ENCODE measurements at regions not wholly inside any gene's neighbourhood (a gene's known extent, or its start where the extent isn't known, plus 50 kb on each side); places are given as distances from the start of the nearest gene placed in this dataset.

DNA sequence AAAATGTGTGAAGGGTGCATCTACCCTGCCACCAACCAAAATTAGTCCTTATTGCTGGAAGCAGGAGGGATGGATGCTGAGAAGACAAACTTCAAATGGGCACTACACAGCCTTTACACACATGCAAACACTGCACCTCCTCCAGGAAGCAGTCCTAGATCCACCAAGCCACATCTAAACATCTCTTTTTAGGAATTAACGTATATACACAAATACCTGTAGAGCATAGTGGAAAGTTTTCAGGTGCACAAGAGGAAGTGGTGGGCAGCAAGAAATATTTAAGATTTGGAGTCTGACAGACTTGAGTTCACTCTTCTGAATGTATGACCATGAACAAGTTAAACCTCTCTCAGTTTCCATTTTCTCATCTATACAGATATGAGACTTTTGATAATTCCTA, 456.6 kb upstream of the PROK2 start:
- Histone ChIP-seq H3K27me3 (no peaks in the 10 kb centered on the region), H3K4me3 (no peak overlapping the region), H3K9me3 (no peaks in the 10 kb centered on the region), H3K36me3 (no peaks in the 10 kb centered on the region), H3K4me1 (peaks cover 0 to 53% (median 14%) of the 10 kb centered on the region in 3 donors), H3K27ac (no peak overlapping the region)
- 86 to 91% methylated on average over 1 of the region's 1 CpG for WGBS, 2 donors (ENCODE audit: low coverage in 1 of 2)
- TF ChIP-seq POLR2AphosphoS5 (IDR thresholded peaks at IDR 0.05) (no peak), CTCF (IDR thresholded peaks at IDR 0.05) (no peak), EP300 (IDR thresholded peaks at IDR 0.05) (no peak)
- ATAC-seq, result no peak

GRCh38 chr3:72240531-72240930, 455.6 kb upstream of the PROK2 start:
- no peak for ATAC-seq
- Histone ChIP-seq H3K36me3 (no peaks in the 10 kb centered on the region), H3K4me3 (no peak overlapping the region), H3K27me3 (no peaks in the 10 kb centered on the region), H3K9me3 (no peaks in the 10 kb centered on the region), H3K4me1 (peaks cover 0 to 43% (median 10%) of the 10 kb centered on the region in 3 donors), H3K27ac (no peak overlapping the region)
- no peak for TF ChIP-seq POLR2AphosphoS5 (IDR thresholded peaks at IDR 0.05)
- 84 to 86% methylated on average over 3 to 4 of the region's 4 CpGs for WGBS, 2 donors (ENCODE audit: low coverage in 1 of 2)

GRCh38 chr3:72238801-72239200, 453.9 kb upstream of the PROK2 start:
- ATAC-seq, result no peak
- WGBS, 2 donors (ENCODE audit: low coverage in 1 of 2), result 71% methylated on average over 2 of the region's 3 CpGs; no CpG with 5 or more reads in 1 of the 2 donors
- Histone ChIP-seq H3K9me3 (no peaks in the 10 kb centered on the region), H3K4me3 (no peak overlapping the region), H3K27ac (no peak overlapping the region), H3K4me1 (peaks cover 0 to 41% (median 8%) of the 10 kb centered on the region in 3 donors), H3K27me3 (no peaks in the 10 kb centered on the region), H3K36me3 (no peaks in the 10 kb centered on the region)
- no peak for TF ChIP-seq POLR2AphosphoS5 (IDR thresholded peaks at IDR 0.05)

DNA sequence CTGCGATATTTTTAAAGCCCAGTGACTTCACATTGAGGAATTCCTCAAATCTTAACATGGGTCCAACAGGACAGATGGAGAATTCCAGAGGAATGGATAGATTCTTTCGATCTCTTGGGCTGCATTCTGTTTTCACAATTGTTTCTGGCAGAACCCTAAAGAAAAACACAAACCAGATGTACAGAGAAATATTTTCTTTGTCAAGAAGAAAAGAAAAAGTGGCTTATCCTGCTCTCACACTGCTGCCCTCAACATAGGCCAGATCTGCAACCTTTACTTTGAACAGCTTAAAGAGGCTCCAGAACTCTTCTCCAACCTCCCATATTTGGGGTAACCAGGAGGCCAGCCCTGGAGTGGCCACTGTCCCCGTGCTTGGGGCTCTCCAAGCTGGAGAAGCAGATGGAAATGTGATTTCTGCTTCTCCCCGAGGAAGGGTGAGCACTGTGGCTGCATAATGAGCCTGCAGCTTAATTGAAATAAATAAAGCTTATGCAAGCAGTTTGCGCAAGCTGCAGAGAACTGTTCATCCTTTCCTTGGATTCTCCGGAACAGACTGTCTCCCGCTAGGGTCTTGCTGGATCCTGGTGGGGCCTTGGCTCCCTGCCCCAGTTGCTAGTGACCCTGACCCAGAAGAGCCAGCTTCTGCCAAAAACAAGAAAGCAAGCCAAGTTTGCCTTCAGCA, 453.2 kb upstream of the PROK2 start:
- Histone ChIP-seq H3K27ac (no peak overlapping the region), H3K4me1 (peaks cover 0 to 37% (median 9%) of the 10 kb centered on the region in 3 donors)
- TF ChIP-seq POLR2A (IDR thresholded peaks at IDR 0.05), result no peak
- TF ChIP-seq CTCF (IDR thresholded peaks at IDR 0.05), result no peak
- TF ChIP-seq POLR2AphosphoS5 (IDR thresholded peaks at IDR 0.05), result no peak
- no peak for TF ChIP-seq EP300 (IDR thresholded peaks at IDR 0.05)

DNA sequence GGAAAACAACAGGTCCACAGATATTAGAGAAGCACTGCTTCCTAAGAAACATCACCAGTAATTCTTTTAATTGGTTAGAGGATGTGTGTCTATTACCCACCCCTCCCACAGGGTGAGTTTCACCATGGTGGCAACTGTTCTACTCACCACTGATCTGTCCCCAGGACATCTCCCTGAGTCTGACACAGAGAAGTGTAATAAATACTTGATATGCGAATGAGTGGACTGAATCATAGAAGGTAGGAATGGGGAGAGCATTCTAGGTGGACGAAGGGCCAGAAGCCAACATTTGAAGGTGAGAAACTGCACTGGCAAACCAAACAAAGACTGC, 452.7 kb upstream of the PROK2 start:
- 92 to 94% methylated on average over 2 of the region's 2 CpGs for WGBS, 2 donors (ENCODE audit: low coverage in 1 of 2)
- peaks cover 0 to 32% (median 9%) of the 10 kb centered on the region in 3 donors for H3K4me1 ChIP-seq
- no peak overlapping the region for H3K27ac ChIP-seq
- no peak overlapping the region for H3K4me3 ChIP-seq
- no peak for ATAC-seq
- H3K27me3 ChIP-seq, result no peaks in the 10 kb centered on the region
- no peaks in the 10 kb centered on the region for H3K36me3 ChIP-seq
- no peaks in the 10 kb centered on the region for H3K9me3 ChIP-seq
- TF ChIP-seq POLR2AphosphoS5 (IDR thresholded peaks at IDR 0.05) (no peak), CTCF (IDR thresholded peaks at IDR 0.05) (no peak), POLR2A (IDR thresholded peaks at IDR 0.05) (no peak), EP300 (IDR thresholded peaks at IDR 0.05) (no peak)

More for the DNA sequence above, 453.2 kb upstream of the PROK2 start:
- Histone ChIP-seq H3K4me3 (no peak overlapping the region), H3K36me3 (no peaks in the 10 kb centered on the region), H3K27me3 (no peaks in the 10 kb centered on the region), H3K9me3 (no peaks in the 10 kb centered on the region)
- ATAC-seq, result no peak
- 48 to 71% methylated on average over 2 to 6 of the region's 7 CpGs for WGBS, 2 donors (ENCODE audit: low coverage in 1 of 2)

DNA sequence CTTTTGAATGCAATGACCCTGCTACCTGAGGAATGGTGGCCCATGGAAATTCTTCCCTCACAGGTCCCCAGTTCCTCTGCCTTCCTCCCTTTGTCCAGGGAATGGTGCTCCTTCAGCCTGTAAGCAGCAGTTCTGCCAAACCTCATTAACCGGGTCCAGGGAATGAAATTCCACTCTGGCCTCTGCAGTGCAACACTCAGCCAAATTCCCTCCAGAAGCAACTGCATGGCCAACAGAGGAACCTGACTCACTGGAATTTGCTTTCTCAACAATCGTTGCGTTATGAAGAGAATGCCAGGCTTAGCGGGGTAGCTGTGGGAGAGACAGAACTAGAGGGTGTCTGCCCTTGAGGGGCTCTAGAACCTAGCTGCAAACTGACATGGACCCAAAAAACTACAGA, 449.4 kb upstream of the PROK2 start:
- no peaks in the 10 kb centered on the region for H3K27me3 ChIP-seq
- 20 to 50% methylated on average over 2 to 3 of the region's 4 CpGs for WGBS, 2 donors (ENCODE audit: low coverage in 1 of 2)
- no peaks in the 10 kb centered on the region for H3K36me3 ChIP-seq
- H3K4me3 ChIP-seq, result no peak overlapping the region
- H3K27ac ChIP-seq, result peak overlapping the region in 1 of 4 donors; percentile 50
- TF ChIP-seq POLR2AphosphoS5 (IDR thresholded peaks at IDR 0.05) (peak; percentile 89), CTCF (IDR thresholded peaks at IDR 0.05) (no peak), POLR2A (IDR thresholded peaks at IDR 0.05) (no peak), EP300 (IDR thresholded peaks at IDR 0.05) (no peak)
- peaks cover 0 to 53% (median 9%) of the 10 kb centered on the region in 3 donors for H3K4me1 ChIP-seq
- ATAC-seq, result peak; percentile 90
- H3K9me3 ChIP-seq, result no peaks in the 10 kb centered on the region

Measured in gastroesophageal sphincter (tissue), 4 donors.